ENCODE measurements at regions not wholly inside any gene's neighbourhood (a gene's known extent, or its start where the extent isn't known, plus 50 kb on each side); places are given as distances from the start of the nearest gene placed in this dataset.

DNA sequence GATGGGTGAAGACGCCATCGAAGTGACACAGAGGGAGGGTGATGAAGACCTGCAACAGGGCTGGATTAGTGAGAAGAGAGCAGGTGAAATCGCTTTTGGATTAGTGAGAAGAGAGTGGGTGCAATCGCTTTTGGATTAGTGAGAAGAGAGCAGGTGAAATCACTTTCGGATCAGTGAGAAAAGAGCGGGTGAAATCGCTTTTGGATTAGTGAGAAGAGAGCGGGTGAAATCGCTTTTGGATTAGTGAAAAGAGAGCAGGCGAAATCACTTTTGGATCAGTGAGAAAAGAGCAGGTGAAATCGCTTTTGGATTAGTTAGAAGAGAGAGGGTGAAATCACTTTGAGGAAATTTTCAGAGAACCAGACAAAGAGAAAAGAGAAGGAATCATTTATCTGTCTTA lies 67.2 kb upstream of the TRIO start:
- no peak for DNase-seq (ENCODE audit: low spot score in 2 of 2)
- Histone ChIP-seq H3K36me3 (no peaks in the 10 kb centered on the region), H3K9me3 (no peaks in the 10 kb centered on the region), H3K27me3 (no peaks in the 10 kb centered on the region), H3K4me1 (no peaks in the 10 kb centered on the region), H3K27ac (no peak overlapping the region), H3K4me3 (no peak overlapping the region)
- intact Hi-C loops (cut with DNase I; ENCODE audit: low total_unique reads): no loop called here
- TF ChIP-seq, protein P1, sequence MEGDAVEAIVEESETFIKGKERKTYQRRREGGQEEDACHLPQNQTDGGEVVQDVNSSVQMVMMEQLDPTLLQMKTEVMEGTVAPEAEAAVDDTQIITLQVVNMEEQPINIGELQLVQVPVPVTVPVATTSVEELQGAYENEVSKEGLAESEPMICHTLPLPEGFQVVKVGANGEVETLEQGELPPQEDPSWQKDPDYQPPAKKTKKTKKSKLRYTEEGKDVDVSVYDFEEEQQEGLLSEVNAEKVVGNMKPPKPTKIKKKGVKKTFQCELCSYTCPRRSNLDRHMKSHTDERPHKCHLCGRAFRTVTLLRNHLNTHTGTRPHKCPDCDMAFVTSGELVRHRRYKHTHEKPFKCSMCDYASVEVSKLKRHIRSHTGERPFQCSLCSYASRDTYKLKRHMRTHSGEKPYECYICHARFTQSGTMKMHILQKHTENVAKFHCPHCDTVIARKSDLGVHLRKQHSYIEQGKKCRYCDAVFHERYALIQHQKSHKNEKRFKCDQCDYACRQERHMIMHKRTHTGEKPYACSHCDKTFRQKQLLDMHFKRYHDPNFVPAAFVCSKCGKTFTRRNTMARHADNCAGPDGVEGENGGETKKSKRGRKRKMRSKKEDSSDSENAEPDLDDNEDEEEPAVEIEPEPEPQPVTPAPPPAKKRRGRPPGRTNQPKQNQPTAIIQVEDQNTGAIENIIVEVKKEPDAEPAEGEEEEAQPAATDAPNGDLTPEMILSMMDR (IDR thresholded peaks at IDR 0.05): no peak
- TF ChIP-seq POLR2A (IDR thresholded peaks at IDR 0.05): no peak
- no peak for TF ChIP-seq POLR2AphosphoS5 (IDR thresholded peaks at IDR 0.05)

DNA sequence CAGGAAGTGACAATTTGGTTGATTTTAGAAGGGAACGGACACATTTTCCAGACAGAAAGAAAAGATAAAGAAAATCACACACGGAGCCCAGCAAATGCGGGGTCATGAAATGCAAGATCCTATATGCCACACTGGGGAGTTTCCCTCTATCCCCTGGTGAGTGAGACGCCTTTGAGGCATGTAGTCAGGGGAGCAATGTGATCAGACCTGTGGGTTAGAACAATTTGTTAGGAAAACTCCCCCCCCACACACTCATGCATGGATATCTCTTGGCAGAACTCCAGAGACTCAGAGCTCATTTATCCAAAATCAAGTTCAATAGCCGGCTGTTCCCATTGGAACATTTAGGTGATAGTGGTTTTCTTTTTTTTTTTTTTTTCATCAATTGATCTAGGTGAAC lies 71.7 kb upstream of the TRIO start:
- H3K4me3 ChIP-seq: no peak overlapping the region
- intact Hi-C loops (cut with DNase I; ENCODE audit: low total_unique reads): no loop called here
- H3K9me3 ChIP-seq: no peaks in the 10 kb centered on the region
- DNase-seq (ENCODE audit: low spot score in 2 of 2): no peak
- TF ChIP-seq POLR2A (IDR thresholded peaks at IDR 0.05) (no peak), POLR2AphosphoS5 (IDR thresholded peaks at IDR 0.05) (no peak)
- TF ChIP-seq, protein P1 (IDR thresholded peaks at IDR 0.05): no peak
- no peaks in the 10 kb centered on the region for H3K27me3 ChIP-seq
- H3K4me1 ChIP-seq: no peaks in the 10 kb centered on the region
- H3K27ac ChIP-seq: no peak overlapping the region
- no peaks in the 10 kb centered on the region for H3K36me3 ChIP-seq

DNA sequence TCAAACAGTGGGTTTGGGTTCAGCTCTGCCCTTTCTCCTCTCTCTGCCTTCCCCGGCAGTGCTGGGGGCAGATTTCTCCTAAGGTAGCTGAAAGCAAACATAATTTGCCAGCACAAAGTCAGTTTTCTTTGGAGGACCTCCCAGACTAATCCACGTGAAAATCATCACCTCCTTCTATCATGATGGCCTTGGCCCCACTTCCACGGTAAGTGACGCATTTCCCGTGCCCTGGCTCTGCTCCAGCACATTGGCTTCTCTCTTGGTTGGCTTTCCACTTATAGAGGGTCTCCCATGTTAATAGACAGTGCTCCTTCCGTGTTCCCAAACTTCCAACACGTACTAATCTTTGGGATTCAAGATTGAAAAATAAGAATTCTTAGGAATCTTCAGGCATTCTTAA lies 74.1 kb upstream of the TRIO start:
- no peak for TF ChIP-seq POLR2AphosphoS5 (IDR thresholded peaks at IDR 0.05)
- TF ChIP-seq, protein P1 (IDR thresholded peaks at IDR 0.05): no peak
- no peak for TF ChIP-seq POLR2A (IDR thresholded peaks at IDR 0.05)
- Histone ChIP-seq H3K27me3 (no peaks in the 10 kb centered on the region), H3K36me3 (no peaks in the 10 kb centered on the region), H3K27ac (no peak overlapping the region), H3K4me1 (no peaks in the 10 kb centered on the region), H3K9me3 (no peaks in the 10 kb centered on the region), H3K4me3 (no peak overlapping the region)
- no peak for DNase-seq (ENCODE audit: low spot score in 2 of 2)
- intact Hi-C loops (cut with DNase I; ENCODE audit: low total_unique reads): no loop called here

DNA sequence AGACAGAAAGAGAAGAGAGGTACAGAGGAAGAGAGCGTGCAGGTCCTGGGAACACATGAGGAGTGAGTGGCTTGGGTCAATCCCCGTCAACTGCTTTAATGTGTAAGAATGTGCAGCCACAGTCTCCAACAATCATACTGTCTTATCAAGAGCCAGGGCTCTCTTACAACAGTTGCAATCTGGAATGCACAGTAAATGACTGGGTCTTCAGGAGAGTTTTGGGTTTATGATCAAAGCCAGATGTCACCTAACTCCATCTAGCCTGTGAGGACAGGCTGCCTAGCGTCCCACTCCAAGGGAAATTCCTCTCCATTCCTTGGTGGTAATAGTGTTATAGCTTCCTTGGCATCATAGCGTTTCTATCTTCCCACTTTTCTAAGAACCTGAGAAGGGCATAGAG lies 75.0 kb upstream of the TRIO start:
- Histone ChIP-seq H3K27me3 (no peaks in the 10 kb centered on the region), H3K9me3 (no peaks in the 10 kb centered on the region), H3K4me1 (no peaks in the 10 kb centered on the region), H3K4me3 (no peak overlapping the region), H3K36me3 (no peaks in the 10 kb centered on the region), H3K27ac (no peak overlapping the region)
- TF ChIP-seq, protein P1 (IDR thresholded peaks at IDR 0.05): no peak
- no peak for TF ChIP-seq POLR2AphosphoS5 (IDR thresholded peaks at IDR 0.05)
- TF ChIP-seq POLR2A (IDR thresholded peaks at IDR 0.05): no peak
- intact Hi-C loops (cut with DNase I; ENCODE audit: low total_unique reads): no loop called here
- DNase-seq (ENCODE audit: low spot score in 2 of 2): no peak

DNA sequence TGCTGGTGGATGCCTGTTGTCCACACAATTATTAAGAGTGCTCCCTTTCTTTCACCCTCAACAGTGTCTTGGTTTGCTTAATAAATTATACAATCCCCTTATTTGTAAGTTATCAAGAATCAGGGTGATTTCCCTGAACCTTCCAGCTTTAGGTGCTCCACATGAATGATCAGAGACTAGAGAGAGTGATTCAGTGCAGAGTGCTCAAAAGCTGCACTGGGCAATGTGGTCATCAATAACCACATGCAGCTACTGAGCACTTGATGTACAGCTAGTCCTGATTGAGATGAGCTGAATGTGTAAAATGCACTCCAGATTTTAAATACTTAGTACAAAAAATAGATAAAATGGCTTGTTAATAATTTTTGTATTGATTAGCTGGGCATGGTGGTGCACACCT lies 76.8 kb upstream of the TRIO start:
- no peaks in the 10 kb centered on the region for H3K4me1 ChIP-seq
- H3K36me3 ChIP-seq: no peaks in the 10 kb centered on the region
- no peak for TF ChIP-seq POLR2A (IDR thresholded peaks at IDR 0.05)
- TF ChIP-seq, protein P1 (IDR thresholded peaks at IDR 0.05): no peak
- TF ChIP-seq POLR2AphosphoS5 (IDR thresholded peaks at IDR 0.05): no peak
- H3K9me3 ChIP-seq: no peaks in the 10 kb centered on the region
- no peak overlapping the region for H3K4me3 ChIP-seq
- no peak for DNase-seq (ENCODE audit: low spot score in 2 of 2)
- no peak overlapping the region for H3K27ac ChIP-seq
- no peaks in the 10 kb centered on the region for H3K27me3 ChIP-seq
- intact Hi-C loops (cut with DNase I; ENCODE audit: low total_unique reads): no loop called here

All from breast epithelium (tissue), 4 donors.